ENCODE measurements at regions not wholly inside any gene's neighbourhood (a gene's known extent, or its start where the extent isn't known, plus 50 kb on each side); places are given as distances from the start of the nearest gene placed in this dataset.
A peak's percentile ranks its signal among the peaks of the same experiment; 100 is the strongest.
"Not testable (repeated sequence)": the region's sequence is repeated elsewhere in the genome, so short reads cannot be mapped to it uniquely, and the experiment has no call there.

- no peaks in the 10 kb centered on the region for H3K9me3 ChIP-seq (replicated peaks)
- DNase-seq (ENCODE audit: low read depth in 1 of 2, low spot score in 2 of 2) = peak; percentile 66 to 92
- H3K27me3 ChIP-seq (replicated peaks) = no peaks in the 10 kb centered on the region
Observed at GRCh38 chr5:4576161-4576748, 563.9 kb upstream of the ADAMTS16 start.

GRCh38 chr5:4576908-4577307, 563.2 kb upstream of the ADAMTS16 start:
- Histone ChIP-seq H3K4me3 (no peak overlapping the region), H3K36me3 (no peaks in the 10 kb centered on the region), H3K4me1 (replicated peaks) (peaks cover 37% of the 10 kb centered on the region), H3K27me3 (replicated peaks) (no peaks in the 10 kb centered on the region), H3K9me3 (replicated peaks) (no peaks in the 10 kb centered on the region), H3K27ac (peak overlapping the region; percentile 71)
- DNase-seq (ENCODE audit: low read depth in 1 of 2, low spot score in 2 of 2) = no peak

More at GRCh38 chr5:4576161-4576748, 563.9 kb upstream of the ADAMTS16 start:
- no peak overlapping the region for H3K4me3 ChIP-seq
- peak overlapping the region; percentile 71 for H3K27ac ChIP-seq
- H3K4me1 ChIP-seq (replicated peaks) = peaks cover 44% of the 10 kb centered on the region
- H3K36me3 ChIP-seq = no peaks in the 10 kb centered on the region

GRCh38 chr5:4579679-4580078, 560.5 kb upstream of the ADAMTS16 start:
- Histone ChIP-seq H3K36me3 (no peaks in the 10 kb centered on the region), H3K9me3 (replicated peaks) (no peaks in the 10 kb centered on the region), H3K4me3 (no peak overlapping the region), H3K27ac (no peak overlapping the region), H3K4me1 (replicated peaks) (peaks cover 32% of the 10 kb centered on the region), H3K27me3 (replicated peaks) (no peaks in the 10 kb centered on the region)
- DNase-seq (ENCODE audit: low read depth in 1 of 2, low spot score in 2 of 2) = no peak

GRCh38 chr5:4580772-4581171, 559.4 kb upstream of the ADAMTS16 start:
- H3K4me1 ChIP-seq (replicated peaks) = peaks cover 31% of the 10 kb centered on the region
- H3K27me3 ChIP-seq (replicated peaks) = no peaks in the 10 kb centered on the region
- H3K27ac ChIP-seq = no peak overlapping the region
- H3K9me3 ChIP-seq (replicated peaks) = no peaks in the 10 kb centered on the region
- DNase-seq (ENCODE audit: low read depth in 1 of 2, low spot score in 2 of 2) = no peak
- no peak overlapping the region for H3K4me3 ChIP-seq
- no peaks in the 10 kb centered on the region for H3K36me3 ChIP-seq

- no peaks in the 10 kb centered on the region for H3K36me3 ChIP-seq
- H3K27me3 ChIP-seq (replicated peaks) = no peaks in the 10 kb centered on the region
- peaks cover 26% of the 10 kb centered on the region for H3K4me1 ChIP-seq (replicated peaks)
- H3K4me3 ChIP-seq = no peak overlapping the region
- no peak overlapping the region for H3K27ac ChIP-seq
- no peaks in the 10 kb centered on the region for H3K9me3 ChIP-seq (replicated peaks)
- no peak for DNase-seq (ENCODE audit: low read depth in 1 of 2, low spot score in 2 of 2)
Observed at GRCh38 chr5:4581289-4581688, 558.8 kb upstream of the ADAMTS16 start.

GRCh38 chr5:4584982-4585381, 555.1 kb upstream of the ADAMTS16 start:
- H3K27me3 ChIP-seq (replicated peaks) = no peaks in the 10 kb centered on the region
- H3K36me3 ChIP-seq = no peaks in the 10 kb centered on the region
- H3K4me1 ChIP-seq (replicated peaks) = peaks cover 14% of the 10 kb centered on the region
- DNase-seq (ENCODE audit: low read depth in 1 of 2, low spot score in 2 of 2) = peak; percentile 73 to 84
- H3K9me3 ChIP-seq (replicated peaks) = no peaks in the 10 kb centered on the region
- no peak overlapping the region for H3K4me3 ChIP-seq
- H3K27ac ChIP-seq = peak overlapping the region; percentile 15; the same call in 1 of the 2 replicates

GRCh38 chr5:4613440-4613839, 526.7 kb upstream of the ADAMTS16 start:
- Histone ChIP-seq H3K36me3 (no peaks in the 10 kb centered on the region), H3K4me1 (replicated peaks) (no peaks in the 10 kb centered on the region), H3K27ac (no peak overlapping the region), H3K27me3 (replicated peaks) (no peaks in the 10 kb centered on the region), H3K4me3 (no peak overlapping the region), H3K9me3 (replicated peaks) (0 out of 2 replicates have a peak, but pooled peaks cover 3% of the 10 kb centered on the region)
- no peak for DNase-seq (ENCODE audit: low read depth in 1 of 2, low spot score in 2 of 2)

GRCh38 chr5:4614088-4614487, 526.0 kb upstream of the ADAMTS16 start:
- no peak overlapping the region for H3K27ac ChIP-seq
- H3K4me1 ChIP-seq (replicated peaks) = no peaks in the 10 kb centered on the region
- no peaks in the 10 kb centered on the region for H3K27me3 ChIP-seq (replicated peaks)
- no peaks in the 10 kb centered on the region for H3K36me3 ChIP-seq
- 0 out of 2 replicates have a peak, but pooled peaks cover 2% of the 10 kb centered on the region for H3K9me3 ChIP-seq (replicated peaks)
- peak; percentile 5 to 63 for DNase-seq (ENCODE audit: low read depth in 1 of 2, low spot score in 2 of 2)
- no peak overlapping the region for H3K4me3 ChIP-seq

- not testable (repeated sequence) for H3K36me3 ChIP-seq; H3K4me3 ChIP-seq; H3K27me3 ChIP-seq (replicated peaks); H3K4me1 ChIP-seq (replicated peaks); H3K9me3 ChIP-seq (replicated peaks); H3K27ac ChIP-seq; DNase-seq (ENCODE audit: low read depth in 1 of 2, low spot score in 2 of 2)
Observed at GRCh38 chr5:4615369-4615768, 524.8 kb upstream of the ADAMTS16 start.

- Histone ChIP-seq H3K4me1 (replicated peaks) (no peaks in the 10 kb centered on the region), H3K36me3 (no peaks in the 10 kb centered on the region), H3K27ac (no peak overlapping the region), H3K9me3 (replicated peaks) (no peaks in the 10 kb centered on the region), H3K4me3 (no peak overlapping the region), H3K27me3 (replicated peaks) (no peaks in the 10 kb centered on the region)
- DNase-seq (ENCODE audit: low read depth in 1 of 2, low spot score in 2 of 2) = no peak
Observed at GRCh38 chr5:4625206-4625896, 514.8 kb upstream of the ADAMTS16 start.

GRCh38 chr5:4627131-4627530, 513.0 kb upstream of the ADAMTS16 start:
- no peaks in the 10 kb centered on the region for H3K27me3 ChIP-seq (replicated peaks)
- H3K27ac ChIP-seq = no peak overlapping the region
- DNase-seq (ENCODE audit: low read depth in 1 of 2, low spot score in 2 of 2) = no peak
- H3K4me1 ChIP-seq (replicated peaks) = no peaks in the 10 kb centered on the region
- H3K4me3 ChIP-seq = no peak overlapping the region
- H3K36me3 ChIP-seq = no peaks in the 10 kb centered on the region
- H3K9me3 ChIP-seq (replicated peaks) = no peaks in the 10 kb centered on the region

GRCh38 chr5:4627929-4628328, 512.2 kb upstream of the ADAMTS16 start:
- no peaks in the 10 kb centered on the region for H3K4me1 ChIP-seq (replicated peaks)
- no peak for DNase-seq (ENCODE audit: low read depth in 1 of 2, low spot score in 2 of 2)
- H3K27ac ChIP-seq = no peak overlapping the region
- H3K9me3 ChIP-seq (replicated peaks) = no peaks in the 10 kb centered on the region
- H3K36me3 ChIP-seq = no peaks in the 10 kb centered on the region
- no peaks in the 10 kb centered on the region for H3K27me3 ChIP-seq (replicated peaks)
- no peak overlapping the region for H3K4me3 ChIP-seq

GRCh38 chr5:4628645-4629385, 511.3 kb upstream of the ADAMTS16 start:
- no peak overlapping the region for H3K27ac ChIP-seq
- no peak overlapping the region for H3K4me3 ChIP-seq
- no peaks in the 10 kb centered on the region for H3K27me3 ChIP-seq (replicated peaks)
- H3K4me1 ChIP-seq (replicated peaks) = no peaks in the 10 kb centered on the region
- no peaks in the 10 kb centered on the region for H3K36me3 ChIP-seq
- H3K9me3 ChIP-seq (replicated peaks) = no peaks in the 10 kb centered on the region
- DNase-seq (ENCODE audit: low read depth in 1 of 2, low spot score in 2 of 2) = no peak

- DNase-seq (ENCODE audit: low read depth in 1 of 2, low spot score in 2 of 2) = no peak
- H3K9me3 ChIP-seq (replicated peaks) = no peaks in the 10 kb centered on the region
- no peak overlapping the region for H3K27ac ChIP-seq
- H3K4me3 ChIP-seq = no peak overlapping the region
- no peaks in the 10 kb centered on the region for H3K4me1 ChIP-seq (replicated peaks)
- H3K36me3 ChIP-seq = no peaks in the 10 kb centered on the region
- no peaks in the 10 kb centered on the region for H3K27me3 ChIP-seq (replicated peaks)
Observed at GRCh38 chr5:4630031-4630430, 510.1 kb upstream of the ADAMTS16 start.
